SK-N-SH (cell line): ENCODE measurements at regions not wholly inside any gene's neighbourhood (a gene's known extent, or its start where the extent isn't known, plus 50 kb on each side); places are given as distances from the start of the nearest gene placed in this dataset.

ENCODE experiments used
- CTCF ChIA-PET: fragments of 300-600, 350-600 bp; formaldehyde crosslinking; extraction: SDS; loops from one replicate; lab custom pipeline; 2021; lab: Yijun Ruan, JAX
- POLR2A ChIA-PET: fragments of 350-600 bp; sonication (Branson Sonifier 250); formaldehyde crosslinking; extraction: SDS; loops from one replicate; lab custom pipeline; 2020; ENCODE audit warnings: antibody characterized with exemption, inconsistent platforms; lab: Yijun Ruan, JAX
- DNase-seq: peaks from one replicate; pipeline ENCODE4 v3.0.0; 2012
- H2AFZ ChIP-seq: fragments of 200-600 bp; sonication (generic); 2 replicates; pipeline ENCODE4 v1.8.1; 2016; ENCODE audit warnings: antibody characterized with exemption, mild to moderate bottlenecking, low read depth
- H3F3A ChIP-seq: fragments of 200-600 bp; sonication (generic); replicated peaks from 2 replicates; pipeline ENCODE3; 2016; ENCODE audit warnings: antibody characterized with exemption, mild to moderate bottlenecking; ENCODE audit not compliant: insufficient read depth
- H3K27ac ChIP-seq, 2 experiments: fragments of 200-500 bp in 1 of 2; fragments of 200-600 bp in 1 of 2; sonication (Bioruptor generic) in 1 of 2; sonication (generic), shearing (Covaris generic) in 1 of 2; 2 replicates each; pipeline versions ENCODE4 v1.5.1 to v1.6.1; 2014 to 2016; ENCODE audit warnings: low read depth in 2 of 2, inconsistent platforms in 1 of 2, low read length in 1 of 2, mild to moderate bottlenecking in 1 of 2, mixed read lengths in 1 of 2
- H3K27me3 ChIP-seq: fragments of 200-600 bp; sonication (generic), shearing (Covaris generic); 2 replicates; pipeline ENCODE4 v1.6.1; 2016; ENCODE audit warnings: mixed run types; ENCODE audit not compliant: insufficient read depth
- H3K36me3 ChIP-seq, 2 experiments: fragments of 200-500 bp in 1 of 2; fragments of 200-600 bp in 1 of 2; sonication (Bioruptor generic) in 1 of 2; sonication (generic) in 1 of 2; replicated peaks in 1 of 2; 2 replicates each; pipeline versions ENCODE3 to v1.5.1; 2014 to 2016; ENCODE audit warnings: low read length in 1 of 2, mild to moderate bottlenecking in 1 of 2; ENCODE audit not compliant: insufficient read depth in 2 of 2, control insufficient read depth in 1 of 2
- H3K4me1 ChIP-seq, 2 experiments: fragments of 200-500 bp in 1 of 2; fragments of 200-600 bp in 1 of 2; sonication (Bioruptor generic) in 1 of 2; sonication (generic), shearing (Covaris generic) in 1 of 2; 2 replicates each; pipeline versions ENCODE4 v1.5.1 to v1.6.1; 2014 to 2016; ENCODE audit warnings: low read depth in 1 of 2, low read length in 1 of 2, mixed run types in 1 of 2; ENCODE audit not compliant: insufficient read depth in 2 of 2, control insufficient read depth in 1 of 2
- H3K4me2 ChIP-seq: fragments of 200-600 bp; sonication (generic), shearing (Covaris generic); 2 replicates; pipeline ENCODE4 v1.6.1; 2017; ENCODE audit warnings: mixed run types
- H3K4me3 ChIP-seq, 2 experiments: fragments of 200-500 bp in 1 of 2; fragments of 200-600 bp in 1 of 2; sonication (Bioruptor generic) in 1 of 2; sonication (generic), shearing (Covaris generic) in 1 of 2; 2 replicates each; pipeline versions ENCODE4 v1.5.1 to v1.8.1; 2014 to 2016; ENCODE audit warnings: low read depth in 2 of 2, inconsistent platforms in 1 of 2, low read length in 1 of 2, mild to moderate bottlenecking in 1 of 2, mixed read lengths in 1 of 2, moderate library complexity in 1 of 2
- H3K79me2 ChIP-seq: fragments of 200-600 bp; sonication (generic); 2 replicates; pipeline ENCODE4 v1.8.1; 2017; ENCODE audit warnings: mild to moderate bottlenecking; ENCODE audit not compliant: insufficient read depth
- H3K9ac ChIP-seq: fragments of 200-600 bp; sonication (generic); 2 replicates; pipeline ENCODE4 v1.6.1; 2017; ENCODE audit warnings: mixed run types
- H3K9me2 ChIP-seq: fragments of 200-600 bp; sonication (generic); 2 replicates; pipeline ENCODE4 v1.6.1; 2017; ENCODE audit warnings: mixed run types
- H3K9me3 ChIP-seq: fragments of 200-600 bp; sonication (generic); 2 replicates; pipeline ENCODE4 v1.6.1; 2017; ENCODE audit warnings: mixed run types, mild to moderate bottlenecking, moderate library complexity
- H4K20me1 ChIP-seq: fragments of 200-600 bp; sonication (generic); 2 replicates; pipeline ENCODE4 v1.6.1; 2017; ENCODE audit warnings: mild to moderate bottlenecking, mixed run types; ENCODE audit not compliant: insufficient read depth
- CHD2 ChIP-seq: fragments of 150-350 bp; IDR thresholded peaks from 2 replicates; pipeline ENCODE4 v1.6.1; 2018; ENCODE audit warnings: low read length; ENCODE audit not compliant: partially characterized antibody
- ELF1 ChIP-seq: IDR thresholded peaks from 2 replicates; pipeline ENCODE4 v1.4.0; 2012
- EP300 ChIP-seq, 2 experiments: IDR thresholded peaks; 2 replicates each; pipeline versions ENCODE4 v1.4.0 to v1.6.1; 2012; ENCODE audit warnings: borderline replicate concordance in 1 of 2, low read depth in 1 of 2, low read length in 1 of 2
- EZH2phosphoT487 ChIP-seq: fragments of 200-600 bp; sonication (generic); IDR thresholded peaks from 2 replicates; pipeline ENCODE4 v1.6.1; 2017; ENCODE audit warnings: low read depth, mixed run types, mild to moderate bottlenecking, antibody characterized with exemption, moderate library complexity, borderline replicate concordance
- JUND ChIP-seq: IDR thresholded peaks from 2 replicates; pipeline ENCODE4 v1.4.0; 2012
- MEF2A ChIP-seq: IDR thresholded peaks from 2 replicates; pipeline ENCODE4 v1.4.0; 2012; ENCODE audit warnings: low read depth, borderline replicate concordance
- NRF1 ChIP-seq: IDR thresholded peaks from 2 replicates; pipeline ENCODE4 v1.6.1; 2012; ENCODE audit warnings: low read depth, mild to moderate bottlenecking, low read length
- RXRA ChIP-seq: IDR thresholded peaks from 2 replicates; pipeline ENCODE4 v1.4.0; 2012; ENCODE audit warnings: low read depth, mild to moderate bottlenecking, borderline replicate concordance
- SIN3A ChIP-seq: IDR thresholded peaks from 2 replicates; pipeline ENCODE4 v1.6.1; 2012; ENCODE audit warnings: low read depth, mild to moderate bottlenecking, low read length, moderate library complexity, borderline replicate concordance
- TCF12 ChIP-seq: IDR thresholded peaks from 2 replicates; pipeline ENCODE4 v1.4.0; 2012
- TEAD4 ChIP-seq: IDR thresholded peaks from 2 replicates; pipeline ENCODE4 v1.4.0; 2012; ENCODE audit warnings: mild to moderate bottlenecking, borderline replicate concordance; ENCODE audit not compliant: insufficient read depth
- YY1 ChIP-seq: IDR thresholded peaks from 2 replicates; pipeline ENCODE4 v1.4.0; 2012; ENCODE audit warnings: low read depth, mild to moderate bottlenecking
- WGBS: methylation state at CpG from one replicate; pipeline ENCODE4 v1.1.6; 2017; ENCODE audit warnings: low lambda C conversion rate; 5-methylcytosine and 5-hydroxymethylcytosine counted together
- TF ChIP-seq, protein P1 (sequence below): IDR thresholded peaks from 2 replicates; pipeline ENCODE4 v1.6.1; 2012; ENCODE audit warnings: mild to moderate bottlenecking, low read depth, low read length, moderate library complexity
- TF ChIP-seq, protein P2 (sequence below): IDR thresholded peaks from 2 replicates; pipeline ENCODE4 v1.4.0; 2012; ENCODE audit warnings: low read depth, borderline replicate concordance
- TF ChIP-seq, protein P3 (sequence below): fragments of 200-600 bp; sonication (generic); IDR thresholded peaks from 2 replicates; pipeline ENCODE4 v1.6.1; 2017; ENCODE audit warnings: antibody characterized with exemption, mild to moderate bottlenecking, moderate library complexity
- TF ChIP-seq, protein P4 (sequence below): IDR thresholded peaks from 2 replicates; pipeline ENCODE4 v1.4.0; 2012; ENCODE audit warnings: low read depth

DNA sequence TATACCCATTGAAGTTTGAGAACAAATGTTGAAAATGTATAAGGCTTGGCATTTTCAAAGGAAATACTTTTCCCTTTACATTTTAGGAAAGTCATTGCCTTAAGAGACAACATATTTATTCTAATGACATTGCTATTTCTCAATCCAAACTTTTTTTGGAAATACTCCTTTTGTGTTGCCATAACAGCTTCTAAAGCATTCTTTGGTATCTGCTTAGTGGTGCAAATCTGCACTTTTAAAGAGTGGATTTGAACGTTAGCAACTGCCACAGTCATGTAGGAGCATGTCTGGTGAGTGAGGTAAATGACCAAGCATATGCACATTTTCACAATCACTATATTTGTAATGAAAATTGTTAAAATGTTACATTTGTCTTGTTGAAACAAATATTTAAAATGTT, 124.4 kb upstream of the GORAB start:
- Histone ChIP-seq H3K27me3 (no peaks in the 10 kb centered on the region), H4K20me1 (no peaks in the 10 kb centered on the region), H3K36me3 (peaks cover 0 to 3% of the 10 kb centered on the region in 2 experiments), H3K27ac (peak overlapping the region in 1 of 2 experiments; percentile 47; a peak in 2 of 4 replicates), H3K4me3 (no peak overlapping the region), H3K9ac (no peak overlapping the region), H3K79me2 (no peaks in the 10 kb centered on the region), H2AFZ (no peak overlapping the region), H3K4me1 (no peaks in the 10 kb centered on the region; a peak in 1 of 4 replicates), H3K9me3 (no peaks in the 10 kb centered on the region), H3F3A (no peaks in the 10 kb centered on the region), H3K4me2 (no peak overlapping the region), H3K9me2 (no peaks in the 10 kb centered on the region)
- no peak for DNase-seq
- TF ChIP-seq TEAD4, result no peak
- TF ChIP-seq ELF1, result no peak
- TF ChIP-seq EZH2phosphoT487, result no peak
- no peak for TF ChIP-seq JUND
- TF ChIP-seq, protein P1, sequence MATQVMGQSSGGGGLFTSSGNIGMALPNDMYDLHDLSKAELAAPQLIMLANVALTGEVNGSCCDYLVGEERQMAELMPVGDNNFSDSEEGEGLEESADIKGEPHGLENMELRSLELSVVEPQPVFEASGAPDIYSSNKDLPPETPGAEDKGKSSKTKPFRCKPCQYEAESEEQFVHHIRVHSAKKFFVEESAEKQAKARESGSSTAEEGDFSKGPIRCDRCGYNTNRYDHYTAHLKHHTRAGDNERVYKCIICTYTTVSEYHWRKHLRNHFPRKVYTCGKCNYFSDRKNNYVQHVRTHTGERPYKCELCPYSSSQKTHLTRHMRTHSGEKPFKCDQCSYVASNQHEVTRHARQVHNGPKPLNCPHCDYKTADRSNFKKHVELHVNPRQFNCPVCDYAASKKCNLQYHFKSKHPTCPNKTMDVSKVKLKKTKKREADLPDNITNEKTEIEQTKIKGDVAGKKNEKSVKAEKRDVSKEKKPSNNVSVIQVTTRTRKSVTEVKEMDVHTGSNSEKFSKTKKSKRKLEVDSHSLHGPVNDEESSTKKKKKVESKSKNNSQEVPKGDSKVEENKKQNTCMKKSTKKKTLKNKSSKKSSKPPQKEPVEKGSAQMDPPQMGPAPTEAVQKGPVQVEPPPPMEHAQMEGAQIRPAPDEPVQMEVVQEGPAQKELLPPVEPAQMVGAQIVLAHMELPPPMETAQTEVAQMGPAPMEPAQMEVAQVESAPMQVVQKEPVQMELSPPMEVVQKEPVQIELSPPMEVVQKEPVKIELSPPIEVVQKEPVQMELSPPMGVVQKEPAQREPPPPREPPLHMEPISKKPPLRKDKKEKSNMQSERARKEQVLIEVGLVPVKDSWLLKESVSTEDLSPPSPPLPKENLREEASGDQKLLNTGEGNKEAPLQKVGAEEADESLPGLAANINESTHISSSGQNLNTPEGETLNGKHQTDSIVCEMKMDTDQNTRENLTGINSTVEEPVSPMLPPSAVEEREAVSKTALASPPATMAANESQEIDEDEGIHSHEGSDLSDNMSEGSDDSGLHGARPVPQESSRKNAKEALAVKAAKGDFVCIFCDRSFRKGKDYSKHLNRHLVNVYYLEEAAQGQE, result no peak
- TF ChIP-seq, protein P2, sequence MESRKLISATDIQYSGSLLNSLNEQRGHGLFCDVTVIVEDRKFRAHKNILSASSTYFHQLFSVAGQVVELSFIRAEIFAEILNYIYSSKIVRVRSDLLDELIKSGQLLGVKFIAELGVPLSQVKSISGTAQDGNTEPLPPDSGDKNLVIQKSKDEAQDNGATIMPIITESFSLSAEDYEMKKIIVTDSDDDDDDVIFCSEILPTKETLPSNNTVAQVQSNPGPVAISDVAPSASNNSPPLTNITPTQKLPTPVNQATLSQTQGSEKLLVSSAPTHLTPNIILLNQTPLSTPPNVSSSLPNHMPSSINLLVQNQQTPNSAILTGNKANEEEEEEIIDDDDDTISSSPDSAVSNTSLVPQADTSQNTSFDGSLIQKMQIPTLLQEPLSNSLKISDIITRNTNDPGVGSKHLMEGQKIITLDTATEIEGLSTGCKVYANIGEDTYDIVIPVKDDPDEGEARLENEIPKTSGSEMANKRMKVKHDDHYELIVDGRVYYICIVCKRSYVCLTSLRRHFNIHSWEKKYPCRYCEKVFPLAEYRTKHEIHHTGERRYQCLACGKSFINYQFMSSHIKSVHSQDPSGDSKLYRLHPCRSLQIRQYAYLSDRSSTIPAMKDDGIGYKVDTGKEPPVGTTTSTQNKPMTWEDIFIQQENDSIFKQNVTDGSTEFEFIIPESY, result no peak
- no peak for TF ChIP-seq YY1
- ChIA-PET POLR2A (no interaction called here), CTCF (no interaction called here)
- WGBS, result 20% methylated on average over 1 of the region's 1 CpG

DNA sequence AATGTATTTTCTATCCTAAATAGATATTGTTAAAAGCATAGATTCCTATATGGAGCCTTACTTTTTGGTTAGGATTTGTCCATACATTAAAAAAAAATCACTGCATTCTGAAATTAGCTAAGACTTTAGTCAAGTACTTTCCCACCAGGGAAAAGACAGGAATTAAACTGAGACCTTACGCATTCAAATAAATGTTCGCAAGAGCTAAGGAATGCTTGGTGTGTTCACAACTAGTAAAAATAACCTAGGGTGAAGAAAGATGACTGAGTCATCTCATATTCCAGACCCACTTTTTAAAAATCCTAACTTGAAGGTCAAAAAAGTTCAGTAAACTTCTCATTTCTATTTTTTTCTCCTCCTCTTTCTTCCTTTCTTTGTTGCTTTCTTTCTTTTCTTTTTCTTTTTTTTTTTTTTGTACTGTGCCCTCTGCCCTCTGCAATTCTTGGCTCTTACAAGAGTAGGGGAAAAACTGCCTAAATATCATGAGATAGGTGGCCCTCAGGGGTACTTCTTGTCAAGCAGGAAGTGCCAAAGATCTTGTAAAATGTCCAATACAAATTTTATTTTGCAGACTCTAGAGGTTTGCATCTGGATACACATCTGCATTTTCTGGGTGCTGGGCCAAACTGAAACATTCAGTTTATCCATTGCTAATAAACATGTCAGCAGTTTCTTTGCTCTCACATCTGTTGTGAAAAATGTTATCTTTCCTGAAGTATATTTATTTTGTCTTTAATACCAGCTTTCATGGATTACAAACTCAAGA, 121.4 kb upstream of the GORAB start:
- no peaks in the 10 kb centered on the region for H3K79me2 ChIP-seq
- POLR2A ChIA-PET, result no interaction called here
- peaks cover 6% of the 10 kb centered on the region for H3F3A ChIP-seq
- 62% methylated on average over 2 of the region's 2 CpGs for WGBS
- peaks cover 0 to 7% of the 10 kb centered on the region in 2 experiments; a peak in 2 of 4 replicates for H3K4me1 ChIP-seq
- no peaks in the 10 kb centered on the region for H3K9me2 ChIP-seq
- CTCF ChIA-PET, result interaction anchor here (0.6 to 1.0 kb wide), 3 partner anchors 15 to 71 kb away, joined by 3 read pairs; no protein-coding TSS in a partner anchor
- no peaks in the 10 kb centered on the region for H3K36me3 ChIP-seq
- H3K9ac ChIP-seq, result peak overlapping the region; percentile 11; the same call in 1 of the 2 replicates
- H3K27ac ChIP-seq, result peak overlapping the region; percentile 8 to 75; a peak in 3 of 4 replicates
- H4K20me1 ChIP-seq, result no peaks in the 10 kb centered on the region
- no peak for DNase-seq
- TF ChIP-seq EP300 (IDR thresholded peaks at IDR 0.05; ENCODE audit: borderline replicate concordance in 1 of 2, low read depth in 1 of 2, low read length in 1 of 2) (peak in 1 of 2 experiments; percentile 10; a peak in 1 of 4 replicates), CHD2 (no peak), NRF1 (no peak), SIN3A (no peak), RXRA (no peak), MEF2A (no peak), JUND (0 out of 2 replicates have a peak, but pooled peaks have one; percentile 14), TCF12 (0 out of 2 replicates have a peak, but pooled peaks have one; percentile 11), YY1 (no peak)
- TF ChIP-seq, protein P3, sequence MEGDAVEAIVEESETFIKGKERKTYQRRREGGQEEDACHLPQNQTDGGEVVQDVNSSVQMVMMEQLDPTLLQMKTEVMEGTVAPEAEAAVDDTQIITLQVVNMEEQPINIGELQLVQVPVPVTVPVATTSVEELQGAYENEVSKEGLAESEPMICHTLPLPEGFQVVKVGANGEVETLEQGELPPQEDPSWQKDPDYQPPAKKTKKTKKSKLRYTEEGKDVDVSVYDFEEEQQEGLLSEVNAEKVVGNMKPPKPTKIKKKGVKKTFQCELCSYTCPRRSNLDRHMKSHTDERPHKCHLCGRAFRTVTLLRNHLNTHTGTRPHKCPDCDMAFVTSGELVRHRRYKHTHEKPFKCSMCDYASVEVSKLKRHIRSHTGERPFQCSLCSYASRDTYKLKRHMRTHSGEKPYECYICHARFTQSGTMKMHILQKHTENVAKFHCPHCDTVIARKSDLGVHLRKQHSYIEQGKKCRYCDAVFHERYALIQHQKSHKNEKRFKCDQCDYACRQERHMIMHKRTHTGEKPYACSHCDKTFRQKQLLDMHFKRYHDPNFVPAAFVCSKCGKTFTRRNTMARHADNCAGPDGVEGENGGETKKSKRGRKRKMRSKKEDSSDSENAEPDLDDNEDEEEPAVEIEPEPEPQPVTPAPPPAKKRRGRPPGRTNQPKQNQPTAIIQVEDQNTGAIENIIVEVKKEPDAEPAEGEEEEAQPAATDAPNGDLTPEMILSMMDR, result no peak
- TF ChIP-seq, protein P4, sequence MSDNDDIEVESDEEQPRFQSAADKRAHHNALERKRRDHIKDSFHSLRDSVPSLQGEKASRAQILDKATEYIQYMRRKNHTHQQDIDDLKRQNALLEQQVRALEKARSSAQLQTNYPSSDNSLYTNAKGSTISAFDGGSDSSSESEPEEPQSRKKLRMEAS, result no peak
- no peak overlapping the region for H3K4me2 ChIP-seq
- H3K27me3 ChIP-seq, result no peaks in the 10 kb centered on the region
- H3K4me3 ChIP-seq, result no peak overlapping the region
- H2AFZ ChIP-seq, result peak overlapping the region; percentile 50
- H3K9me3 ChIP-seq, result no peaks in the 10 kb centered on the region
